PFSK-1 (cell line): ENCODE measurements at regions not wholly inside any gene's neighbourhood (a gene's known extent, or its start where the extent isn't known, plus 50 kb on each side); places are given as distances from the start of the nearest gene placed in this dataset.

ENCODE experiments used
- FOXP2 ChIP-seq: optimal IDR thresholded peaks from 2 replicates; pipeline ENCODE3; 2011; ENCODE audit warnings: borderline replicate concordance, control low read depth, inconsistent platforms; ENCODE audit not compliant: insufficient read depth; ENCODE audit errors: extremely low read length, extremely low read depth
- POLR2AphosphoS5 ChIP-seq: IDR thresholded peaks from 2 replicates; pipeline ENCODE4 v1.6.1; 2012; ENCODE audit warnings: low read depth, mild to moderate bottlenecking, control low read depth, low read length, moderate library complexity
- SIN3A ChIP-seq: IDR thresholded peaks from 2 replicates; pipeline ENCODE4 v1.6.1; 2012; ENCODE audit warnings: mild to moderate bottlenecking, low read length, moderate library complexity, borderline replicate concordance; ENCODE audit not compliant: insufficient read depth
- TAF1 ChIP-seq: IDR thresholded peaks from 2 replicates; pipeline ENCODE4 v1.6.1; 2012; ENCODE audit warnings: low read length, control low read depth, borderline replicate concordance; ENCODE audit not compliant: insufficient read depth
- TF ChIP-seq, protein P1 (sequence below), 2 experiments: IDR thresholded peaks; 2 replicates each; pipeline versions ENCODE4 v1.6.1 to v1.8.0; 2011 to 2012; ENCODE audit warnings: low read depth in 2 of 2, low read length in 2 of 2, control low read depth in 1 of 2, inconsistent platforms in 1 of 2, mild to moderate bottlenecking in 1 of 2, moderate library complexity in 1 of 2; ENCODE audit not compliant: insufficient read depth in 1 of 2

DNA sequence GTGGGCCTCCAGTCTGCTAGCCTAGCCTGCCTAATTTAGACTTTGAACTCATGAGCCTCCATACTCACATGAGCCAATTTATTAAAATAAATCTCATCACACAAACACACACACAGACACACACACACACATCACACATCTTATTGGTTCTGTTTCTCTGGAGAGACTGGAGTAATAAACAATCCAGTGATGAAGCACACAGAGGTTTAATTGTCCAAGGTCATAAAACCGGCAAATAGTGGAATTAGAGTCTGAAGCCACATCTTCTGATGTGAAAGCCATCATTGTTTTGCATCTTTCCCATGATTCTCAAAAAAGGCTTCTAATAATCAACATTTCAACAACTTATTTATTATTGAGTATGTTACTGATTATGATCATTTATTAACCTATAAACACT lies 249.4 kb upstream of the KCNH8 start:
- TF ChIP-seq SIN3A = no peak

GRCh38 chr3:18892756-18893155 lies 255.6 kb upstream of the KCNH8 start:
- TF ChIP-seq SIN3A = no peak

DNA sequence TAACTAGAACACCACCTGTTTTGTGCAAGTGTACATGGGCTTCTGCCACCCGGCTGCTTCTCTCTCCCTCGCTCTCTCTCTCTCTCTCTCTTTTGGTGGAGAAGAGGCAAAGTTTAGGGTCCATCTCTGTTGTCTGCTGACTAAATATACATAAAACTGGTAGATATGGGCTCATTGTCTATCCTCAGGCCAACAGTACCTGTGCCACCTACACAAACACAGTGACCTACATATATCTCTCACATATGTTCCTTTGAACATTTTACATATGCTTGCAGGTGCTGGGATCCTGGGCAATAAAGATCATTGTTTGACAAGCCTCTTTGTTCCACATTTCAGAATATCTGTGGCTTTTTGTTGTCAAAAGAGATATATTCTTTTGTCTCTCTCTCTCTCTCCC lies 256.3 kb upstream of the KCNH8 start:
- no peak for TF ChIP-seq POLR2AphosphoS5
- no peak for TF ChIP-seq FOXP2
- TF ChIP-seq, protein P1, sequence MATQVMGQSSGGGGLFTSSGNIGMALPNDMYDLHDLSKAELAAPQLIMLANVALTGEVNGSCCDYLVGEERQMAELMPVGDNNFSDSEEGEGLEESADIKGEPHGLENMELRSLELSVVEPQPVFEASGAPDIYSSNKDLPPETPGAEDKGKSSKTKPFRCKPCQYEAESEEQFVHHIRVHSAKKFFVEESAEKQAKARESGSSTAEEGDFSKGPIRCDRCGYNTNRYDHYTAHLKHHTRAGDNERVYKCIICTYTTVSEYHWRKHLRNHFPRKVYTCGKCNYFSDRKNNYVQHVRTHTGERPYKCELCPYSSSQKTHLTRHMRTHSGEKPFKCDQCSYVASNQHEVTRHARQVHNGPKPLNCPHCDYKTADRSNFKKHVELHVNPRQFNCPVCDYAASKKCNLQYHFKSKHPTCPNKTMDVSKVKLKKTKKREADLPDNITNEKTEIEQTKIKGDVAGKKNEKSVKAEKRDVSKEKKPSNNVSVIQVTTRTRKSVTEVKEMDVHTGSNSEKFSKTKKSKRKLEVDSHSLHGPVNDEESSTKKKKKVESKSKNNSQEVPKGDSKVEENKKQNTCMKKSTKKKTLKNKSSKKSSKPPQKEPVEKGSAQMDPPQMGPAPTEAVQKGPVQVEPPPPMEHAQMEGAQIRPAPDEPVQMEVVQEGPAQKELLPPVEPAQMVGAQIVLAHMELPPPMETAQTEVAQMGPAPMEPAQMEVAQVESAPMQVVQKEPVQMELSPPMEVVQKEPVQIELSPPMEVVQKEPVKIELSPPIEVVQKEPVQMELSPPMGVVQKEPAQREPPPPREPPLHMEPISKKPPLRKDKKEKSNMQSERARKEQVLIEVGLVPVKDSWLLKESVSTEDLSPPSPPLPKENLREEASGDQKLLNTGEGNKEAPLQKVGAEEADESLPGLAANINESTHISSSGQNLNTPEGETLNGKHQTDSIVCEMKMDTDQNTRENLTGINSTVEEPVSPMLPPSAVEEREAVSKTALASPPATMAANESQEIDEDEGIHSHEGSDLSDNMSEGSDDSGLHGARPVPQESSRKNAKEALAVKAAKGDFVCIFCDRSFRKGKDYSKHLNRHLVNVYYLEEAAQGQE (IDR thresholded peaks at IDR 0.05; ENCODE audit: insufficient read depth in 1 of 2, low read depth in 2 of 2, low read length in 2 of 2) = no peak
- TF ChIP-seq SIN3A = no peak
- TF ChIP-seq TAF1 = no peak

GRCh38 chr3:18891641-18892040 lies 256.7 kb upstream of the KCNH8 start:
- no peak for TF ChIP-seq POLR2AphosphoS5
- no peak for TF ChIP-seq FOXP2
- no peak for TF ChIP-seq SIN3A
- TF ChIP-seq, protein P1 (IDR thresholded peaks at IDR 0.05; ENCODE audit: insufficient read depth in 1 of 2, low read depth in 2 of 2, low read length in 2 of 2) = no peak
- TF ChIP-seq TAF1 = no peak

DNA sequence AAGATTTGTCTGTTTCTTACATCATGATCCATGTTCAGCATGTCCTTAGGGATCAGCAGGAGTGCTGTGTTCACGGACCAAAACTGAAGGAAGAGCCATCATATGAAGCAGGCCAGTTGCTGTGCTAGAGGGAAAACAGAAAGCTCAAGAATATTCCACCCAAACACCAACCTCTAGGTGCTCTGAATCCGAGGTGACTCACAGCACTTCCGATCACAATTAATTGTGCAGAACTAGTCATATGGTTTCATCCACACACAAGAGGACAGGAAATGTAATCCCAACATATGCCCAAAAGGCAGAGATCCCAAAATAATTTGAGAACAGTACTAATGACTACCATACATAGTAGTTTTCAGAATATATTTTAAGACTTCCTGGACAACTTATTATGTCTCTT lies 257.9 kb upstream of the KCNH8 start:
- no peak for TF ChIP-seq FOXP2

- TF ChIP-seq SIN3A (no peak), POLR2AphosphoS5 (no peak), FOXP2 (no peak), TAF1 (no peak)
- TF ChIP-seq, protein P1 (IDR thresholded peaks at IDR 0.05; ENCODE audit: insufficient read depth in 1 of 2, low read depth in 2 of 2, low read length in 2 of 2) = no peak
These were observed 259.5 kb upstream of the KCNH8 start for GRCh38 chr3:18888819-18889218.

DNA sequence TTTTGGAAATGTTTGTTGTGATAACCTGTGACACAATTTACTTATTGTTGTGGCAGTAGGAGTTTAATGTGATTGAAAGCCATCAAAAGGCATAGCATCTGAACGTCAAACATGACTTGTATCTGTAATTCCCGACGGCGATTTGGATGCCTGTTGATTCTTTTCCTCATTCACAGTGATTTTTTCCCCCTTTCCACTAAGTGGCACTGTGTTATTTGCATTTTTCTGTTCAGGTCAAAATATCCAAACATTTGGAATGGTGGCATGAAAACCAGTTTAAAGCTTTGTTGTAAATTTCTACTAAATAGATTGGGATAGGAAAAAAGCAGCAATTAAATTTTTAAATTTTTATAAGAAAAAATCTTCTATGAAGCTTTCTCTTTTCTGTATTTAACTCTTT lies 259.9 kb upstream of the KCNH8 start:
- no peak for TF ChIP-seq TAF1
- TF ChIP-seq FOXP2 = no peak
- TF ChIP-seq SIN3A = no peak
- TF ChIP-seq, protein P1 (IDR thresholded peaks at IDR 0.05; ENCODE audit: insufficient read depth in 1 of 2, low read depth in 2 of 2, low read length in 2 of 2) = no peak
- no peak for TF ChIP-seq POLR2AphosphoS5
